Glomerular endothelial cell (primary cell): ENCODE measurements at regions not wholly inside any gene's neighbourhood (a gene's known extent, or its start where the extent isn't known, plus 50 kb on each side); places are given as distances from the start of the nearest gene placed in this dataset.
"Not testable (repeated sequence)": the region's sequence is repeated elsewhere in the genome, so short reads cannot be mapped to it uniquely, and the experiment has no call there.

Experiments used
- DNase-seq: peaks from one replicate; pipeline ENCODE4 v3.0.0-alpha.2; 2011; ENCODE audit warnings: low read depth, low spot score; ENCODE audit errors: extremely low read depth

GRCh38 chr4:134145369-134145768 lies 56.2 kb downstream of the PABPC4L start:
- DNase-seq: no peak

GRCh38 chr4:134144337-134144736 lies 57.3 kb downstream of the PABPC4L start:
- DNase-seq: no peak

GRCh38 chr4:134141728-134142127 lies 59.9 kb downstream of the PABPC4L start:
- no peak for DNase-seq

- DNase-seq: no peak
Observed at GRCh38 chr4:134139188-134139587, 62.4 kb downstream of the PABPC4L start.

- DNase-seq: no peak
Observed at GRCh38 chr4:134132086-134132783, 69.4 kb downstream of the PABPC4L start.

- no peak for DNase-seq
Observed at GRCh38 chr4:134126955-134127354, 74.6 kb downstream of the PABPC4L start.

GRCh38 chr4:134126000-134126560 lies 75.5 kb downstream of the PABPC4L start:
- DNase-seq: no peak

GRCh38 chr4:134122903-134123302 lies 78.7 kb downstream of the PABPC4L start:
- DNase-seq: no peak

GRCh38 chr4:134117392-134118183 lies 84.0 kb downstream of the PABPC4L start:
- no peak for DNase-seq

- DNase-seq: no peak
Observed at GRCh38 chr4:134089885-134090284, 111.7 kb downstream of the PABPC4L start.

GRCh38 chr4:134085496-134085895 lies 116.1 kb downstream of the PABPC4L start:
- DNase-seq: no peak

- not testable (repeated sequence) for DNase-seq
Observed at GRCh38 chr4:134079085-134079484, 122.5 kb downstream of the PABPC4L start.

GRCh38 chr4:134078230-134078914 lies 123.2 kb downstream of the PABPC4L start:
- DNase-seq: no peak

GRCh38 chr4:134073711-134074110 lies 127.9 kb downstream of the PABPC4L start:
- DNase-seq: no peak

GRCh38 chr4:134072137-134072536 lies 129.5 kb downstream of the PABPC4L start:
- no peak for DNase-seq

- no peak for DNase-seq
Observed at GRCh38 chr4:134070174-134070573, 131.4 kb downstream of the PABPC4L start.

- no peak for DNase-seq
Observed at GRCh38 chr4:134057356-134057755, 144.2 kb downstream of the PABPC4L start.

- DNase-seq: not testable (repeated sequence)
Observed at GRCh38 chr4:134046221-134046620, 155.4 kb downstream of the PABPC4L start.

- no peak for DNase-seq
Observed at GRCh38 chr4:134045411-134045810, 156.2 kb downstream of the PABPC4L start.

- no peak for DNase-seq
Observed at GRCh38 chr4:134043266-134043665, 158.3 kb downstream of the PABPC4L start.

GRCh38 chr4:134028421-134028820 lies 173.2 kb downstream of the PABPC4L start:
- DNase-seq: no peak
